H1 (cell line): ENCODE measurements at regions not wholly inside any gene's neighbourhood (a gene's known extent, or its start where the extent isn't known, plus 50 kb on each side); places are given as distances from the start of the nearest gene placed in this dataset.
"Not testable (repeated sequence)": the region's sequence is repeated elsewhere in the genome, so short reads cannot be mapped to it uniquely, and the experiment has no call there.

Source experiments
- CTCF ChIA-PET: fragments of 300-600 bp; sonication (Branson Sonifier 250); formaldehyde crosslinking; loops from one replicate; lab custom pipeline; 2021; ENCODE audit not compliant: partially characterized antibody; lab: Charles Lee
- POLR2A ChIA-PET: fragments of 300-600 bp; sonication (Branson Sonifier 250); formaldehyde crosslinking; loops from one replicate; lab custom pipeline; 2021; ENCODE audit warnings: inconsistent platforms; ENCODE audit not compliant: partially characterized antibody; lab: Charles Lee
- DNase-seq, 2 experiments: peaks; one replicate each; pipeline versions ENCODE4 v3.0.0 to v3.0.0-alpha.2; 2010 to 2022; ENCODE audit warnings: low spot score in 2 of 2, low read depth in 1 of 2, mixed read lengths in 1 of 2
- FAIRE-seq: peaks from 2 replicates; lab custom pipeline; 2011; peaks lifted over from hg19 to GRCh38; lab: Jason Lieb, UNC
- H2AFZ ChIP-seq: 2 replicates; pipeline ENCODE4 v1.8.1; 2012; ENCODE audit warnings: low read length, inconsistent platforms
- H2AK5ac ChIP-seq: 2 replicates; pipeline ENCODE4 v1.6.1; 2013; ENCODE audit warnings: low read depth, low read length
- H2BK120ac ChIP-seq: replicated peaks from 2 replicates; pipeline ENCODE3; 2013; ENCODE audit warnings: low read depth, low read length, inconsistent platforms
- H2BK12ac ChIP-seq: 2 replicates; pipeline ENCODE4 v1.6.1; 2013; ENCODE audit warnings: low read depth, low read length
- H2BK15ac ChIP-seq: 2 replicates; pipeline ENCODE4 v1.6.1; 2013; ENCODE audit warnings: low read length
- H2BK20ac ChIP-seq: 2 replicates; pipeline ENCODE4 v1.6.1; 2013; ENCODE audit warnings: low read length
- H2BK5ac ChIP-seq: 2 replicates; pipeline ENCODE4 v1.6.1; 2013; ENCODE audit warnings: low read depth, low read length
- H3K14ac ChIP-seq: 2 replicates; pipeline ENCODE4 v1.6.1; 2013; ENCODE audit warnings: inconsistent platforms; ENCODE audit not compliant: insufficient read length
- H3K18ac ChIP-seq: 2 replicates; pipeline ENCODE4 v1.6.1; 2013; ENCODE audit warnings: low read length; ENCODE audit errors: extremely low read depth
- H3K23ac ChIP-seq: 2 replicates; pipeline ENCODE4 v1.6.1; 2013; ENCODE audit warnings: inconsistent platforms; ENCODE audit not compliant: insufficient read length
- H3K23me2 ChIP-seq: 2 replicates; pipeline ENCODE4 v1.6.1; 2013; ENCODE audit warnings: low read depth, low read length
- H3K27ac ChIP-seq: 2 replicates; pipeline ENCODE4 v1.6.1; 2011; ENCODE audit warnings: low read depth, low read length, inconsistent platforms
- H3K27me3 ChIP-seq, 4 experiments: replicated peaks in 1 of 4; 1 replicate in 1 of 4; 2 replicates in 3 of 4; pipeline versions ENCODE4 v1.6.1 to v1.8.1; 2011 to 2013; ENCODE audit warnings: low read length in 3 of 4, mild to moderate bottlenecking in 3 of 4, inconsistent platforms in 2 of 4, mixed read lengths in 2 of 4, moderate library complexity in 1 of 4; ENCODE audit not compliant: control insufficient read depth in 3 of 4, insufficient read depth in 3 of 4; ENCODE audit errors: extremely low read depth in 1 of 4
- H3K36me3 ChIP-seq, 4 experiments: 2 replicates each; pipeline versions ENCODE4 v1.6.1 to v1.8.1; 2011 to 2013; ENCODE audit warnings: mild to moderate bottlenecking in 4 of 4, low read length in 3 of 4, moderate library complexity in 2 of 4, control low read depth in 1 of 4, inconsistent platforms in 1 of 4; ENCODE audit not compliant: insufficient read depth in 4 of 4, control insufficient read depth in 2 of 4
- H3K4ac ChIP-seq: replicated peaks from 2 replicates; pipeline ENCODE3; 2013; ENCODE audit warnings: low read length, low read depth, mixed read lengths, inconsistent platforms; ENCODE audit not compliant: insufficient read length
- H3K4me1 ChIP-seq, 4 experiments: replicated peaks in 1 of 4; 1 replicate in 1 of 4; 2 replicates in 3 of 4; pipeline versions ENCODE4 v1.6.1 to v1.8.1; 2011 to 2013; ENCODE audit warnings: low read length in 3 of 4, inconsistent platforms in 2 of 4, mixed read lengths in 1 of 4; ENCODE audit not compliant: insufficient read depth in 4 of 4, control insufficient read depth in 3 of 4
- H3K4me2 ChIP-seq, 2 experiments: 2 replicates each; pipeline versions ENCODE4 v1.6.1 to v1.8.1; 2011 to 2013; ENCODE audit warnings: low read depth in 2 of 2, low read length in 2 of 2, control low read depth in 1 of 2, inconsistent platforms in 1 of 2, mild to moderate bottlenecking in 1 of 2; ENCODE audit not compliant: insufficient read depth in 1 of 2
- H3K4me3 ChIP-seq, 4 experiments: fragments of 200-600, 300-600 bp in 1 of 4; sonication (generic), shearing (Covaris generic), sonication (Bioruptor Twin) in 1 of 4; 2 replicates each; pipeline versions ENCODE4 v1.5.1 to v1.8.1; 2011 to 2016; ENCODE audit warnings: low read length in 4 of 4, low read depth in 3 of 4, control low read depth in 2 of 4, inconsistent platforms in 2 of 4, mild to moderate bottlenecking in 2 of 4, mixed read lengths in 1 of 4, moderate library complexity in 1 of 4; ENCODE audit not compliant: insufficient read depth in 2 of 4; ENCODE audit errors: extremely low read depth in 1 of 4
- H3K56ac ChIP-seq: replicated peaks from 2 replicates; pipeline ENCODE3; 2013; ENCODE audit warnings: low read depth, mild to moderate bottlenecking, mixed read lengths, low read length, inconsistent platforms; ENCODE audit not compliant: insufficient read length
- H3K79me1 ChIP-seq: 2 replicates; pipeline ENCODE4 v1.6.1; 2013; ENCODE audit warnings: low read depth, low read length, control low read depth
- H3K79me2 ChIP-seq, 2 experiments: 2 replicates each; pipeline versions ENCODE4 v1.6.1 to v1.8.1; 2012 to 2013; ENCODE audit warnings: low read length in 2 of 2, mild to moderate bottlenecking in 2 of 2, inconsistent platforms in 1 of 2; ENCODE audit not compliant: insufficient read depth in 2 of 2, control insufficient read depth in 1 of 2
- H3K9ac ChIP-seq, 4 experiments: replicated peaks in 1 of 4; 1 replicate in 1 of 4; 2 replicates in 3 of 4; pipeline versions ENCODE4 v1.6.1 to v1.8.1; 2011 to 2013; ENCODE audit warnings: low read depth in 3 of 4, low read length in 3 of 4, control low read depth in 2 of 4, mild to moderate bottlenecking in 2 of 4, moderate library complexity in 2 of 4, inconsistent platforms in 1 of 4; ENCODE audit errors: extremely low read depth in 1 of 4
- H3K9me3 ChIP-seq, 2 experiments: 2 replicates each; pipeline versions ENCODE4 v1.6.1 to v1.8.1; 2012 to 2013; ENCODE audit warnings: mild to moderate bottlenecking in 2 of 2, moderate library complexity in 2 of 2, control low read depth in 1 of 2, inconsistent platforms in 1 of 2, low read depth in 1 of 2, low read length in 1 of 2, mixed read lengths in 1 of 2; ENCODE audit not compliant: insufficient read depth in 2 of 2
- H4K20me1 ChIP-seq, 2 experiments: replicated peaks in 1 of 2; 2 replicates each; pipeline versions ENCODE3 to v1.8.1; 2011 to 2013; ENCODE audit warnings: inconsistent platforms in 2 of 2, low read length in 2 of 2, mild to moderate bottlenecking in 1 of 2; ENCODE audit not compliant: insufficient read depth in 2 of 2, control insufficient read depth in 1 of 2
- H4K5ac ChIP-seq: 2 replicates; pipeline ENCODE4 v1.6.1; 2013; ENCODE audit warnings: low read length, low read depth, mixed read lengths, inconsistent platforms; ENCODE audit not compliant: insufficient read length
- H4K8ac ChIP-seq: 2 replicates; pipeline ENCODE4 v1.8.0; 2013; ENCODE audit warnings: mild to moderate bottlenecking, moderate library complexity, low read length, inconsistent platforms; ENCODE audit not compliant: insufficient read depth; ENCODE audit errors: extremely low read depth
- H4K91ac ChIP-seq: replicated peaks from 2 replicates; pipeline ENCODE3; 2013; ENCODE audit warnings: low read length, mixed read lengths, inconsistent platforms; ENCODE audit not compliant: insufficient read length
- HDAC6 ChIP-seq: IDR thresholded peaks from one replicate; pipeline ENCODE4 v1.7.1; 2012; ENCODE audit warnings: low read depth, mild to moderate bottlenecking, inconsistent platforms, low read length, moderate library complexity
- RAD21 ChIP-seq, 2 experiments: IDR thresholded peaks in 1 of 2; conservative IDR thresholded peaks in 1 of 2; 2 replicates each; pipeline ENCODE4 v1.6.1; 2011; ENCODE audit warnings: low read depth in 2 of 2, low read length in 2 of 2, improper control_type of control experiment in 1 of 2, inconsistent platforms in 1 of 2, mild to moderate bottlenecking in 1 of 2, moderate library complexity in 1 of 2
- WGBS, 2 experiments: shearing (Covaris generic) in 1 of 2; methylation state at CpG; one replicate each; pipeline versions ENCODE4 v1.1.6 to v1.1.7; 2013 to 2015; ENCODE audit warnings: low lambda C conversion rate in 2 of 2, mixed read lengths in 2 of 2, inconsistent platforms in 1 of 2, low coverage in 1 of 2, missing lambda C conversion rate in 1 of 2; ENCODE audit not compliant: insufficient replicate concordance in 2 of 2, insufficient coverage in 1 of 2, insufficient read length in 1 of 2; ENCODE audit errors: extremely low coverage in 1 of 2, missing lambda C conversion rate in 1 of 2; 5-methylcytosine and 5-hydroxymethylcytosine counted together

GRCh38 chr3:78260388-78260787 lies 1220.5 kb downstream of the ROBO2 start:
- Histone ChIP-seq H3K4me3 (no peak overlapping the region), H2AFZ (no peak overlapping the region), H2AK5ac (no peak overlapping the region), H3K36me3 (no peaks in the 10 kb centered on the region), H3K14ac (no peak overlapping the region), H3K9ac (no peak overlapping the region), H2BK5ac (no peak overlapping the region), H3K27ac (no peak overlapping the region), H3K23me2 (no peaks in the 10 kb centered on the region), H4K91ac (no peak overlapping the region), H3K23ac (no peak overlapping the region), H3K4me1 (no peaks in the 10 kb centered on the region), H2BK120ac (no peak overlapping the region), H3K18ac (no peak overlapping the region), H2BK12ac (no peak overlapping the region), H4K5ac (no peak overlapping the region), H2BK20ac (no peak overlapping the region), H4K8ac (no peak overlapping the region), H3K56ac (no peak overlapping the region), H3K9me3 (no peaks in the 10 kb centered on the region), H3K4me2 (no peak overlapping the region), H3K27me3 (no peaks in the 10 kb centered on the region), H4K20me1 (no peaks in the 10 kb centered on the region), H3K4ac (no peak overlapping the region), H3K79me1 (no peaks in the 10 kb centered on the region), H2BK15ac (no peak overlapping the region), H3K79me2 (no peaks in the 10 kb centered on the region)
- ChIA-PET CTCF (no interaction called here), POLR2A (interaction anchor here (1.3 kb wide), 1 partner anchor 13 kb away, joined by 3 read pairs; no protein-coding TSS in a partner anchor)
- no peak for FAIRE-seq
- DNase-seq, result no peak
- WGBS, 2 experiments, result 100% methylated on average over 1 of the region's 1 CpG; no CpG with 5 or more reads in 1 of the 2 experiments
- no peak for TF ChIP-seq RAD21 (IDR thresholded peaks at IDR 0.05 in 1 of 2, conservative IDR thresholded peaks at IDR 0.05 in 1 of 2; ENCODE audit: low read depth in 2 of 2, low read length in 2 of 2)
- no peak for TF ChIP-seq HDAC6

GRCh38 chr3:78266550-78266949 lies 1226.7 kb downstream of the ROBO2 start:
- H3K4me2 ChIP-seq, FAIRE-seq, H3K4me3 ChIP-seq, CTCF ChIA-PET, H3K4me1 ChIP-seq, H3K4ac ChIP-seq, DNase-seq, H2BK120ac ChIP-seq, H3K23me2 ChIP-seq, H2BK5ac ChIP-seq, H4K91ac ChIP-seq, H2BK12ac ChIP-seq, H3K56ac ChIP-seq, H2AFZ ChIP-seq, H4K8ac ChIP-seq, H2BK20ac ChIP-seq, H3K14ac ChIP-seq, H3K79me1 ChIP-seq, H4K20me1 ChIP-seq, POLR2A ChIA-PET, H4K5ac ChIP-seq, H3K9ac ChIP-seq, H2AK5ac ChIP-seq, H3K36me3 ChIP-seq, H3K27ac ChIP-seq, H3K27me3 ChIP-seq, H3K18ac ChIP-seq, H3K23ac ChIP-seq, H2BK15ac ChIP-seq, H3K9me3 ChIP-seq, H3K79me2 ChIP-seq: not testable (repeated sequence)
- 96% methylated on average over 3 of the region's 3 CpGs; no CpG with 5 or more reads in 1 of the 2 experiments for WGBS, 2 experiments
